ENCODE measurements at regions not wholly inside any gene's neighbourhood (a gene's known extent, or its start where the extent isn't known, plus 50 kb on each side); places are given as distances from the start of the nearest gene placed in this dataset.

- Histone ChIP-seq H3K27ac (ENCODE audit: extremely low read depth, low read depth, low read length) (no peak overlapping the region), H3K4me3 (ENCODE audit: low read depth, low read length) (no peak overlapping the region), H3K9me3 (ENCODE audit: control insufficient read depth, insufficient read depth, low read depth, low read length) (no peaks in the 10 kb centered on the region), H3K4me1 (ENCODE audit: control insufficient read depth, insufficient read depth, low read length) (no peaks in the 10 kb centered on the region), H3K36me3 (ENCODE audit: control insufficient read depth in 2 of 2, insufficient read depth in 1 of 2, low read length in 2 of 2) (no peaks in the 10 kb centered on the region)
- no peak for TF ChIP-seq ZNF660 (tag by site-specific recombination; IDR thresholded peaks at IDR 0.05)
- TF ChIP-seq ZNF311 (tag by site-specific recombination; IDR thresholded peaks at IDR 0.05; ENCODE audit: borderline replicate concordance): no peak
- no peak for TF ChIP-seq ZNF513 (tag by site-specific recombination; IDR thresholded peaks at IDR 0.05)
- TF ChIP-seq KLF8 (tag by site-specific recombination; IDR thresholded peaks at IDR 0.05): no peak
- no peak for TF ChIP-seq ZNF449 (tag by site-specific recombination; IDR thresholded peaks at IDR 0.05)
- TF ChIP-seq ZNF18 (tag by site-specific recombination; IDR thresholded peaks at IDR 0.05): no peak
- no peak for TF ChIP-seq ZNF37A (tag by site-specific recombination; IDR thresholded peaks at IDR 0.05)
- no peak for TF ChIP-seq ZBTB26 (tag by site-specific recombination; optimal IDR thresholded peaks at IDR 0.05)
- TF ChIP-seq OVOL3 (tag by site-specific recombination; IDR thresholded peaks at IDR 0.05): no peak
- no peak for TF ChIP-seq BCL11A (tag by site-specific recombination; IDR thresholded peaks at IDR 0.05; ENCODE audit: low read depth)
- TF ChIP-seq ZNF792 (tag by site-specific recombination; IDR thresholded peaks at IDR 0.05): no peak
- TF ChIP-seq TRIM28 (IDR thresholded peaks at IDR 0.05; ENCODE audit: borderline replicate concordance, low read length): no peak
- TF ChIP-seq GLIS1 (tag by site-specific recombination; IDR thresholded peaks at IDR 0.05): no peak
- no peak for TF ChIP-seq ZNF629 (tag by site-specific recombination; IDR thresholded peaks at IDR 0.05)
- TF ChIP-seq ZNF398 (tag by site-specific recombination; IDR thresholded peaks at IDR 0.05): no peak
- TF ChIP-seq ZNF544 (tag by site-specific recombination; IDR thresholded peaks at IDR 0.05): no peak
- TF ChIP-seq ZFP37 (tag by site-specific recombination; IDR thresholded peaks at IDR 0.05): no peak
- no peak for TF ChIP-seq ZNF24 (tag by site-specific recombination; IDR thresholded peaks at IDR 0.05)
- CTCF ChIA-PET: no interaction called here
- POLR2A ChIA-PET: no interaction called here
Observed at GRCh38 chr5:4230471-4230785, 634.8 kb downstream of the IRX1 start.
